H9 (cell line): ENCODE measurements at regions not wholly inside any gene's neighbourhood (a gene's known extent, or its start where the extent isn't known, plus 50 kb on each side); places are given as distances from the start of the nearest gene placed in this dataset.
"Not testable (repeated sequence)": the region's sequence is repeated elsewhere in the genome, so short reads cannot be mapped to it uniquely, and the experiment has no call there.

Experiments used
- DNase-seq: peaks from one replicate; pipeline ENCODE4 v3.0.0-alpha.2; 2017
- H2AFZ ChIP-seq: one replicate; pipeline ENCODE4 v1.6.1; 2013; ENCODE audit warnings: mild to moderate bottlenecking, low read length, control low read depth, moderate library complexity
- H2AK5ac ChIP-seq: 2 replicates; pipeline ENCODE4 v1.6.1; 2013; ENCODE audit warnings: low read length, control low read depth, mixed read lengths; ENCODE audit not compliant: insufficient read length
- H2BK120ac ChIP-seq: one replicate; pipeline ENCODE4 v1.6.1; 2013; ENCODE audit warnings: low read depth, mild to moderate bottlenecking, low read length, control low read depth, inconsistent platforms; ENCODE audit not compliant: poor library complexity, severe bottlenecking
- H2BK12ac ChIP-seq: 2 replicates; pipeline ENCODE4 v1.6.1; 2013; ENCODE audit warnings: low read length, control low read depth, mixed read lengths, low read depth; ENCODE audit not compliant: insufficient read length
- H2BK15ac ChIP-seq: 2 replicates; pipeline ENCODE4 v1.6.1; 2013; ENCODE audit warnings: low read depth, low read length, control low read depth
- H2BK20ac ChIP-seq: one replicate; pipeline ENCODE4 v1.6.1; 2013; ENCODE audit warnings: low read depth, mild to moderate bottlenecking, low read length, control low read depth, inconsistent platforms; ENCODE audit not compliant: poor library complexity, severe bottlenecking
- H2BK5ac ChIP-seq: 2 replicates; pipeline ENCODE4 v1.6.1; 2013; ENCODE audit warnings: low read length, control low read depth, mixed read lengths; ENCODE audit not compliant: insufficient read length
- H3K14ac ChIP-seq: 2 replicates; pipeline ENCODE4 v1.6.1; 2013; ENCODE audit warnings: low read length, control low read depth; ENCODE audit not compliant: insufficient read depth
- H3K18ac ChIP-seq: 2 replicates; pipeline ENCODE4 v1.6.1; 2013; ENCODE audit warnings: low read depth, mild to moderate bottlenecking, mixed read lengths, low read length, control low read depth; ENCODE audit not compliant: insufficient read length
- H3K23ac ChIP-seq: 2 replicates; pipeline ENCODE4 v1.6.1; 2013; ENCODE audit warnings: low read length, control low read depth, mixed read lengths, low read depth; ENCODE audit not compliant: insufficient read length
- H3K23me2 ChIP-seq: 2 replicates; pipeline ENCODE4 v1.6.1; 2013; ENCODE audit warnings: low read depth, mild to moderate bottlenecking, mixed read lengths, low read length, control low read depth; ENCODE audit not compliant: insufficient read length, poor library complexity, severe bottlenecking
- H3K27ac ChIP-seq: 2 replicates; pipeline ENCODE4 v1.5.1; 2013; ENCODE audit warnings: low read length, control low read depth, mixed read lengths, low read depth; ENCODE audit not compliant: insufficient read length
- H3K27me3 ChIP-seq: 2 replicates; pipeline ENCODE4 v1.6.1; 2013; ENCODE audit warnings: low read length, control low read depth, inconsistent platforms; ENCODE audit not compliant: insufficient read depth
- H3K4ac ChIP-seq: 2 replicates; pipeline ENCODE4 v1.6.1; 2013; ENCODE audit warnings: low read depth, mild to moderate bottlenecking, control low read depth, inconsistent platforms, low read length, moderate library complexity
- H3K4me1 ChIP-seq: 2 replicates; pipeline ENCODE4 v1.6.1; 2013; ENCODE audit warnings: low read length, control low read depth, inconsistent platforms; ENCODE audit not compliant: insufficient read depth
- H3K4me2 ChIP-seq: 2 replicates; pipeline ENCODE4 v1.6.1; 2013; ENCODE audit warnings: low read length, control low read depth, mixed read lengths; ENCODE audit not compliant: insufficient read length, insufficient read depth
- H3K56ac ChIP-seq: 2 replicates; pipeline ENCODE4 v1.6.1; 2013; ENCODE audit warnings: low read depth, mild to moderate bottlenecking, mixed read lengths, low read length, control low read depth; ENCODE audit not compliant: insufficient read length
- H3K79me1 ChIP-seq: 2 replicates; pipeline ENCODE4 v1.6.1; 2013; ENCODE audit warnings: low read depth, mild to moderate bottlenecking, moderate library complexity, low read length, control low read depth, inconsistent platforms; ENCODE audit not compliant: insufficient read depth, poor library complexity, severe bottlenecking
- H3K79me2 ChIP-seq: 2 replicates; pipeline ENCODE4 v1.6.1; 2013; ENCODE audit warnings: low read length, control low read depth, inconsistent platforms; ENCODE audit not compliant: insufficient read depth
- H3K9ac ChIP-seq: 2 replicates; pipeline ENCODE4 v1.6.1; 2013; ENCODE audit warnings: low read length, control low read depth, mixed read lengths; ENCODE audit not compliant: insufficient read length; ENCODE audit errors: extremely low read depth
- H3K9me3 ChIP-seq: one replicate; pipeline ENCODE4 v1.6.1; 2013; ENCODE audit warnings: low read depth, low read length, inconsistent platforms; ENCODE audit not compliant: control insufficient read depth
- H3T11ph ChIP-seq: one replicate; pipeline ENCODE4 v1.6.1; 2013; ENCODE audit warnings: mild to moderate bottlenecking, low read length, control low read depth, inconsistent platforms
- H4K20me1 ChIP-seq: one replicate; pipeline ENCODE4 v1.6.1; 2013; ENCODE audit not compliant: control insufficient read depth, insufficient read length, insufficient read depth
- H4K5ac ChIP-seq: 2 replicates; pipeline ENCODE4 v1.6.1; 2013; ENCODE audit warnings: low read depth, mild to moderate bottlenecking, mixed read lengths, low read length, control low read depth; ENCODE audit not compliant: insufficient read length
- H4K8ac ChIP-seq: replicated peaks from 2 replicates; pipeline ENCODE4 v1.6.1; 2013; ENCODE audit warnings: low read length, control low read depth, mixed read lengths, low read depth; ENCODE audit not compliant: insufficient read length
- H4K91ac ChIP-seq: 2 replicates; pipeline ENCODE4 v1.6.1; 2013; ENCODE audit warnings: low read depth, mild to moderate bottlenecking, moderate library complexity, mixed read lengths, low read length, control low read depth; ENCODE audit not compliant: insufficient read length
- H3K27ac Mint-ChIP-seq, 3 experiments: 2 replicates in 2 of 3; 3 replicates in 1 of 3; pipeline ENCODE4 v1.8.0; 2020 to 2021; ENCODE audit warnings: mixed read lengths in 3 of 3, mild to moderate bottlenecking in 1 of 3, moderate library complexity in 1 of 3
- H3K27me3 Mint-ChIP-seq: 2 replicates; pipeline ENCODE4 v1.8.0; 2021; ENCODE audit warnings: low read depth, mild to moderate bottlenecking, moderate library complexity, mixed read lengths
- H3K36me3 Mint-ChIP-seq, 3 experiments: 2 replicates in 2 of 3; 3 replicates in 1 of 3; pipeline ENCODE4 v1.8.0; 2020 to 2021; ENCODE audit warnings: low read depth in 3 of 3, mixed read lengths in 3 of 3; ENCODE audit not compliant: insufficient read depth in 1 of 3
- H3K4me1 Mint-ChIP-seq, 2 experiments: 2 replicates each; pipeline ENCODE4 v1.8.0; 2020; ENCODE audit warnings: mixed read lengths in 2 of 2
- H3K4me3 Mint-ChIP-seq, 2 experiments: 2 replicates in 1 of 2; 3 replicates in 1 of 2; pipeline ENCODE4 v1.8.0; 2020 to 2021; ENCODE audit warnings: mild to moderate bottlenecking in 2 of 2, mixed read lengths in 2 of 2, moderate library complexity in 1 of 2
- H3K9me3 Mint-ChIP-seq, 2 experiments: 2 replicates in 1 of 2; 3 replicates in 1 of 2; pipeline ENCODE4 v1.8.0; 2020; ENCODE audit warnings: mild to moderate bottlenecking in 2 of 2, mixed read lengths in 2 of 2, moderate library complexity in 1 of 2
- WGBS: extraction: QIAGEN DNeasy Blood & Tissue Kit; methylation state at CpG from one replicate; pipeline ENCODE4 v1.1.7; 2013; ENCODE audit warnings: missing lambda C conversion rate, low lambda C conversion rate, mixed read lengths; ENCODE audit not compliant: insufficient read length; ENCODE audit errors: extremely low coverage; 5-methylcytosine and 5-hydroxymethylcytosine counted together

DNA sequence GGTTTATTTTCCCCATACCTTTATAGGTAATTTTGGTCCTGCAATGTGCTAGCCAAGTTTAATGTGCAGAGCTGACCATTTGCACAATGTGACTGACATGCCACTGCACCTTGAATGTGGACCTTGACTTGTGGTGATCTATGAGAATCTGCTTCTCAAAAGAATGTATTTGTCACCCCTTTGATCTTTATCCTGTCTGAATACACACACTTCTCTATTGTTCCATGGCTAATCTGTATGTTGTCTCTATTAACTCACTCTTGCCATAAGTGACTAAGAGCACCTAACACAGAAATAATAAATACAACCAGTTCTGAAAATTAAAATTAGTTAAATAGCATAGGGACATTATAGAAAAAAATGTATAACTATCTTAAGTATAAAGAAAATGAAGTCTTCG, 1447.6 kb downstream of the RPIA start:
- H3T11ph ChIP-seq, H2AFZ ChIP-seq, H4K8ac ChIP-seq, H4K5ac ChIP-seq, H2BK20ac ChIP-seq, H2BK120ac ChIP-seq, DNase-seq, H3K4me1 ChIP-seq, H2BK12ac ChIP-seq, H3K18ac ChIP-seq, H4K20me1 ChIP-seq, H3K27ac Mint-ChIP-seq, H3K9me3 ChIP-seq, H3K14ac ChIP-seq, H3K27me3 Mint-ChIP-seq, H3K4me3 Mint-ChIP-seq, H3K79me1 ChIP-seq, H2AK5ac ChIP-seq, H3K27ac ChIP-seq, H2BK5ac ChIP-seq, H3K9ac ChIP-seq, H3K4ac ChIP-seq, H2BK15ac ChIP-seq, H3K23me2 ChIP-seq, H3K36me3 Mint-ChIP-seq, H3K4me2 ChIP-seq, H3K27me3 ChIP-seq, H3K56ac ChIP-seq, H3K4me1 Mint-ChIP-seq, H4K91ac ChIP-seq, H3K23ac ChIP-seq, H3K79me2 ChIP-seq: not testable (repeated sequence)
- peaks cover 15 to 16% of the 10 kb centered on the region in 2 experiments; a peak in 4 of 5 replicates for H3K9me3 Mint-ChIP-seq
- no CpG with 5 or more reads among the region's 1 CpG for WGBS

DNA sequence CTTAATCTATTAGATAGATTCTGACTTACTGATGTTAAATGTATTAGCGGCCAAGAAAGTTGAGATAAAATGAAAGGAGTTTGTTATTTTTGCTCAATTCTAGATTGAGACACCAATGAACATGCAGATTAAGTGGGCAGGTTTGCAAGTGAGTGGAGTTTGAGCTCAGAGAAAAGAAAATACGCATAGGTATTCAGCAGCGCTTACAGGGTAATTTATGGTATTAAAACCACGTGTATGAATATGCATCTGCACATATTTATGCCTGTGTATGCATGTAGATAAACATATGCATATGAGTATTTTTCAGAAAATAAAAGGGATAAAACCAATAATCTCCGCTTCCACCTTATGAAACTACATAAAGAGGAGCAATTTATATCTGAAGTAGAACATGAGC, 1450.1 kb downstream of the RPIA start:
- not testable (repeated sequence) for H3K27me3 Mint-ChIP-seq, H3K36me3 Mint-ChIP-seq, H3K23me2 ChIP-seq, H3K27ac ChIP-seq, H3K23ac ChIP-seq, H3K56ac ChIP-seq, H3K18ac ChIP-seq, H3K27ac Mint-ChIP-seq, H3K14ac ChIP-seq, H2AFZ ChIP-seq, H4K91ac ChIP-seq, H3K79me2 ChIP-seq, H3K9ac ChIP-seq, H3K4ac ChIP-seq, H4K20me1 ChIP-seq, H3K4me1 Mint-ChIP-seq, H2BK5ac ChIP-seq, H3K79me1 ChIP-seq, H3T11ph ChIP-seq, H3K9me3 ChIP-seq, H4K8ac ChIP-seq, DNase-seq, H3K4me1 ChIP-seq, H2BK12ac ChIP-seq, H4K5ac ChIP-seq, H2AK5ac ChIP-seq, H3K27me3 ChIP-seq, H2BK15ac ChIP-seq, H3K4me3 Mint-ChIP-seq, H2BK20ac ChIP-seq, H3K4me2 ChIP-seq, H2BK120ac ChIP-seq
- H3K9me3 Mint-ChIP-seq, result peaks cover 28 to 33% of the 10 kb centered on the region in 2 experiments
- no CpG with 5 or more reads among the region's 5 CpGs for WGBS

DNA sequence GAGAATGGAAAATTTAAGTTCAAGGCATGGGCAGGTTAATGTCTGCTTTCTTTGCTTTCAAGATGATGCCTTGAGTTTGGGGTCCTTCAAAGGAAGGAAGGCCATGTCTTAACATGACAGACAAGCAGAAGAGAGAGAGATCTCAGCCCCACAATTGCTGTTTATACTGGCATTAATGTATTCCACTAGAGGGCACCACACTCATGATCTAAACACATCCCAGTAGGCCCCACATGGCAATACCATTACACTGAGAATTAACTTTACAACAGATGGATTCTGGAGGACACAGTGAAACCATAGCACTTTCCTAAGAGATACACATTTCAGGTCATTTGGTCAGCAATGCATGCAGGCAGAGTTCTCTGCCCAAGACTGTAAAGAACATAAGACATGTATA, 1460.3 kb downstream of the RPIA start:
- not testable (repeated sequence) for H4K91ac ChIP-seq, DNase-seq, H3K79me1 ChIP-seq, H3K27me3 Mint-ChIP-seq, H3K4me1 ChIP-seq, H4K8ac ChIP-seq, H2BK20ac ChIP-seq, H3K27me3 ChIP-seq, H2AFZ ChIP-seq, H2BK5ac ChIP-seq, H3K4me3 Mint-ChIP-seq, H3K27ac ChIP-seq, H3K18ac ChIP-seq, H2BK12ac ChIP-seq, H3K14ac ChIP-seq, H2AK5ac ChIP-seq, H3K23ac ChIP-seq, H3T11ph ChIP-seq, H3K9me3 ChIP-seq, H2BK15ac ChIP-seq, H2BK120ac ChIP-seq, H3K56ac ChIP-seq, H3K9ac ChIP-seq, H3K36me3 Mint-ChIP-seq, H3K4me1 Mint-ChIP-seq, H3K79me2 ChIP-seq, H3K23me2 ChIP-seq, H3K4ac ChIP-seq, H4K5ac ChIP-seq, H3K27ac Mint-ChIP-seq, H3K4me2 ChIP-seq, H4K20me1 ChIP-seq
- H3K9me3 Mint-ChIP-seq, result peaks cover 6 to 14% of the 10 kb centered on the region in 2 experiments
